ENCODE measurements at regions not wholly inside any gene's neighbourhood (a gene's known extent, or its start where the extent isn't known, plus 50 kb on each side); places are given as distances from the start of the nearest gene placed in this dataset.

GRCh38 chr12:41769810-41770209 lies 374.9 kb downstream of the GXYLT1 start:
- H3K23ac ChIP-seq (ENCODE audit: low read depth, low read length) = no peak overlapping the region
- H2AK9ac ChIP-seq (replicated peaks; ENCODE audit: low read depth, low read length, poor library complexity) = no peak overlapping the region
- ChIA-PET CTCF (no interaction called here), POLR2A (ENCODE audit: unreplicated experiment) (no interaction called here)
- WGBS, 2 experiments (ENCODE audit: extremely low coverage in 2 of 2, insufficient read length in 1 of 2) = no CpG with 5 or more reads among the region's 1 CpG
- no peak overlapping the region for H2AFZ ChIP-seq (replicated peaks; ENCODE audit: low read length, poor library complexity)
- no peak overlapping the region for H2BK20ac ChIP-seq (ENCODE audit: low read depth, low read length)
- H2BK15ac ChIP-seq (ENCODE audit: low read depth, low read length) = no peak overlapping the region
- H3K4ac ChIP-seq (ENCODE audit: low read depth, low read length) = no peak overlapping the region
- no peak overlapping the region for H2BK120ac ChIP-seq (ENCODE audit: low read depth, low read length)
- dilution Hi-C loops (cut with HindIII; ENCODE audit: low sequenced_read_pairs, unreplicated experiment) = no loop called here
- H4K8ac ChIP-seq (ENCODE audit: low read depth in 2 of 2, low read length in 2 of 2) = no peak overlapping the region
- no peak overlapping the region for H3K56ac ChIP-seq (ENCODE audit: extremely low read depth, insufficient read depth, low read length)
- no peaks in the 10 kb centered on the region for H3K4me1 ChIP-seq (ENCODE audit: control insufficient read depth, insufficient read depth, low read length)
- in situ Hi-C loops (cut with MboI; ENCODE audit: low sequenced_read_pairs) = no loop called here
- ATAC-seq (ENCODE audit: low read depth) = no peak
- TF ChIP-seq, protein P1, sequence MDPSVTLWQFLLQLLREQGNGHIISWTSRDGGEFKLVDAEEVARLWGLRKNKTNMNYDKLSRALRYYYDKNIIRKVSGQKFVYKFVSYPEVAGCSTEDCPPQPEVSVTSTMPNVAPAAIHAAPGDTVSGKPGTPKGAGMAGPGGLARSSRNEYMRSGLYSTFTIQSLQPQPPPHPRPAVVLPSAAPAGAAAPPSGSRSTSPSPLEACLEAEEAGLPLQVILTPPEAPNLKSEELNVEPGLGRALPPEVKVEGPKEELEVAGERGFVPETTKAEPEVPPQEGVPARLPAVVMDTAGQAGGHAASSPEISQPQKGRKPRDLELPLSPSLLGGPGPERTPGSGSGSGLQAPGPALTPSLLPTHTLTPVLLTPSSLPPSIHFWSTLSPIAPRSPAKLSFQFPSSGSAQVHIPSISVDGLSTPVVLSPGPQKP (IDR thresholded peaks at IDR 0.05; ENCODE audit: borderline replicate concordance, low read depth, low read length) = no peak
- no peak for TF ChIP-seq NFE2L2 (IDR thresholded peaks at IDR 0.05; ENCODE audit: low read depth, low read length)
- no peak for TF ChIP-seq POLR2A (IDR thresholded peaks at IDR 0.05; ENCODE audit: low read depth, low read length)
- TF ChIP-seq, protein P2, sequence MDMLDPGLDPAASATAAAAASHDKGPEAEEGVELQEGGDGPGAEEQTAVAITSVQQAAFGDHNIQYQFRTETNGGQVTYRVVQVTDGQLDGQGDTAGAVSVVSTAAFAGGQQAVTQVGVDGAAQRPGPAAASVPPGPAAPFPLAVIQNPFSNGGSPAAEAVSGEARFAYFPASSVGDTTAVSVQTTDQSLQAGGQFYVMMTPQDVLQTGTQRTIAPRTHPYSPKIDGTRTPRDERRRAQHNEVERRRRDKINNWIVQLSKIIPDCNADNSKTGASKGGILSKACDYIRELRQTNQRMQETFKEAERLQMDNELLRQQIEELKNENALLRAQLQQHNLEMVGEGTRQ (IDR thresholded peaks at IDR 0.05; ENCODE audit: low read depth, low read length) = no peak
- no peaks in the 10 kb centered on the region for H4K20me1 ChIP-seq (ENCODE audit: insufficient read depth, low read length)
- no TSS peak for BruUV-seq (replicated peaks)
- no peak overlapping the region for H3K27ac ChIP-seq (ENCODE audit: insufficient read depth, low read length)
- no peaks in the 10 kb centered on the region for H3K9me3 ChIP-seq (ENCODE audit: control insufficient read depth, insufficient read depth, low read length)
- no peak overlapping the region for H3K9ac ChIP-seq (ENCODE audit: low read depth, low read length)
- intact Hi-C loops (cut with micrococcal nuclease) = no loop called here
- H2AK5ac ChIP-seq (ENCODE audit: low read depth, low read length) = no peak overlapping the region
- H2BK5ac ChIP-seq (ENCODE audit: low read depth, low read length, poor library complexity, severe bottlenecking) = no peak overlapping the region
- H3K4me3 ChIP-seq (ENCODE audit: insufficient read depth, low read depth, low read length) = no peak overlapping the region
- no peak overlapping the region for H4K91ac ChIP-seq (ENCODE audit: insufficient read depth, low read depth, low read length)
- no peak overlapping the region for H3K4me2 ChIP-seq (ENCODE audit: low read depth, low read length)
- H3K27me3 ChIP-seq (ENCODE audit: control insufficient read depth, insufficient read depth, low read length) = no peaks in the 10 kb centered on the region
- H3K9me1 ChIP-seq (ENCODE audit: insufficient read depth, low read length) = no peaks in the 10 kb centered on the region
- no peak overlapping the region for H3K18ac ChIP-seq (ENCODE audit: low read depth, low read length)
- no peak overlapping the region for H3K14ac ChIP-seq (replicated peaks; ENCODE audit: low read depth, low read length)
- no peak overlapping the region for H4K5ac ChIP-seq (ENCODE audit: low read depth, low read length)
- H3K36me3 ChIP-seq (ENCODE audit: control insufficient read depth, insufficient read depth, low read length) = no peaks in the 10 kb centered on the region
- no peak for DNase-seq
- H3K79me1 ChIP-seq (ENCODE audit: low read depth in 1 of 2, low read length in 2 of 2) = no peaks in the 10 kb centered on the region

All from IMR-90 (cell line).